Choroid plexus epithelial cell (primary cell): ENCODE measurements at regions not wholly inside any gene's neighbourhood (a gene's known extent, or its start where the extent isn't known, plus 50 kb on each side); places are given as distances from the start of the nearest gene placed in this dataset.
A peak's percentile ranks its signal among the peaks of the same experiment; 100 is the strongest.

Experiments used
- DNase-seq: peaks from one replicate; pipeline ENCODE4 v3.0.0-alpha.2; 2010; ENCODE audit warnings: low read depth
- H3K4me3 ChIP-seq: 2 replicates; pipeline ENCODE4 v1.5.1; 2011; ENCODE audit warnings: low read depth, mild to moderate bottlenecking, control low read depth, low read length, moderate library complexity
- CTCF ChIP-seq: conservative IDR thresholded peaks from 2 replicates; pipeline ENCODE4 v1.5.1; 2011; ENCODE audit warnings: low read depth, mild to moderate bottlenecking, control low read depth, inconsistent platforms, low read length, moderate library complexity

DNA sequence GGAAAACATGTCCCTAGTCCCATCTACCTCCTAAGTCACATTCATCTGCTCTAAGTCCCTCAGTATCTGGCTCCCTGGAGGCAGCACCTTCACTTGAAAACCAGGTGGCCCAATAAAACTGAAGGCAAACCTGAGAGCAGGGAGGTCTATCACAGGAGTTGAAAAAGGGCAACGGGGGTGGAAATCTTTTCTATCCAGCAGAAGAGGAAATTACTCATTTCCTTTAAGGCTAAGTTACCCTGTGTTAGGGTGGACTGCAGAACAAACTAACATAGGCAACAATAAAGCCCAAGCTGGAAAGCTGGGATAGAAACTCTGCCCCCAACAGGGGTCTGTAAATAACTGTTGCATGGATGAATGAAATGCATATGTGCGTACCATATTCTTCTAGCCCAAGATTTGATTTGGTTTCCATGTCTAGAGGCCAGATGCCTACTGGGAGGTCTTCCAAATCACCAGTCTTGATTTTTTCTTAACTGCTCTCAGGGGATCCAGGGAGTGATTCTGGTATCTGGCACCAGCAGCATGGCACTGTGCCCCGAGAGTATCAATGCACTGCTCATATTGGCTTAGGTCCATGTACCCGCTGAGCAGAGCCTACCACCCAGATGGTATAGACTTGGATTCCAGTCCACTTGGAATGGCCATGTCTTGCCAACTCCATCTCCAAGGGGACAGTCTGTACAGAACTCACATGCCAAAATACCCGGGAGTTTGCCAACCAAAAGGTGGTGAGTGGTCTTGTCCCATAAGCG is 350.0 kb upstream of the NCAM1 start:
- no peak for TF ChIP-seq CTCF
- H3K4me3 ChIP-seq: no peak overlapping the region
- DNase-seq: peak; percentile 11

GRCh38 chr11:112611771-112612170 is 349.4 kb upstream of the NCAM1 start:
- TF ChIP-seq CTCF: no peak
- H3K4me3 ChIP-seq: no peak overlapping the region

DNA sequence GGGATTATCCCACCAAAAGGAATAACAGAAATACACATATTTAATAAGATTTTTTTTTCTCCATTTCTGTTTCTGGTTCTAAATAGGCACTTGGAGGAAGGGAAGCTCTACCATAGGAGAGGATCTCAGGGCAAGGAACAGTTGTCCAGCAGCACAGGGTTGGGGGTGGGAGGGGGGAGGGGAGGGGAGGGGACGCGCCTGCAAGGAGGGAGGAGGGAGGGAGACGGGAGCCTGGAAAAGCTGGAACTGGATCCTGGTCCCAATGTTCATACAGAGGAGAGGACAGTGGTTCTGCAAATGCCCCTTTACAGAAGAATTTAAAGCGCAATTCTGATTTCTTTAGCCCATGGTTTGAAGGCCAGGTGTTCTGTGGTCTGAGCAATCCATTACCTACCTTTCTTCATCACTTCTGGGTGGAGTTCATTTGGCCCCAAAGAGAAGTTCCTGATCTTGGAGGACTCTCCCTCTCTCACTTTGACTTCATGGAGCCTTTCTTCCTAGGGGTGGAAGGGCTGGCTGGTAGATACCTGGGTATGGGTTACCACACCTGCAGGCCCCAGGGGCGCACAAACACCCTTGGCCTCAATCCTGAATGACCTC is 348.9 kb upstream of the NCAM1 start:
- DNase-seq: no peak
- H3K4me3 ChIP-seq: no peak overlapping the region
- TF ChIP-seq CTCF: no peak

More at GRCh38 chr11:112611771-112612170, 349.4 kb upstream of the NCAM1 start:
- DNase-seq: no peak

DNA sequence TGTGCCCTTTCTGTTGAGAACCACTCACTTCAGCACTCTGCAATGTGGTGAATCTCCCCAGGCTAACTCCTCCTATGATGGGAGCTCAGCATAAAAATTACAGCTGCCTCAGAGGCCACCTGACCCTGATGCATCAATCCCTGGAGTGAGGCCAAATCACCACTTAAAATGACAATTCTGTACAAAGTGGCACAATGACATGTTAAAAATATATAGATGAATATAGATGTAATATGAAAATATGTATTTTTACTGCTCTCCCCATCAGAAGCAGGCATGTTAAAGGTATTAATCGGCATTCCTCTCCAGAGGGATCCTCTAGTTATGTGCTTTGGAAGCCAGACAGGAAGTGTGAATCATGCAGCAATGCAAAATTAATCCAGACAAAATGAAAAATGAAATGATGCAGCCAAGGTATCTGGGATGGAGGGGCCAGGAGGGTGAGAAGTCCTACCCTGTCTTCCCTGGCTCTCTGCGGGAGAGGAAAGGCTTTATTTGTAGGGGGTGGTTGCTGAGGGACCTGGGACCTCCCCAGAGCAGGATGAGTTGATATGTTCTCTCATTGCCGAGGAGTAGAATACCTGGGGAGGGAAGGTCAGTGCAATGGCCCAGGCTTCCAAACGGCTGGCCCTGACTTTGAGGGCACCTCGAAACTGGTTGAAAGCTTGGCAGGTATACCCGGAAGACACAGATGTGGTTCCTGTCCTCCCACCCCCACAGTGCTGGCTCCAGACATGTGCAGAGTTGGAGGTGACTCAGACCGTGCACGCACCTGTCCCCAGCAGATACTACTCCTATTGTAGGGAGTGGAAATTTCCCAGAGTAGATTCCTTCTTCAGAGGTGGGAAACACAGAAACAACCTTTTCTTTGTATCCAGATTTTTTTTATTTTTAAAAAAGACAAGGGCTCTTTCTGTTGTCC is 347.9 kb upstream of the NCAM1 start:
- no peak overlapping the region for H3K4me3 ChIP-seq
- no peak for TF ChIP-seq CTCF
- DNase-seq: peak; percentile 73

GRCh38 chr11:112614605-112615004 is 346.6 kb upstream of the NCAM1 start:
- no peak overlapping the region for H3K4me3 ChIP-seq
- TF ChIP-seq CTCF: no peak
- DNase-seq: no peak

DNA sequence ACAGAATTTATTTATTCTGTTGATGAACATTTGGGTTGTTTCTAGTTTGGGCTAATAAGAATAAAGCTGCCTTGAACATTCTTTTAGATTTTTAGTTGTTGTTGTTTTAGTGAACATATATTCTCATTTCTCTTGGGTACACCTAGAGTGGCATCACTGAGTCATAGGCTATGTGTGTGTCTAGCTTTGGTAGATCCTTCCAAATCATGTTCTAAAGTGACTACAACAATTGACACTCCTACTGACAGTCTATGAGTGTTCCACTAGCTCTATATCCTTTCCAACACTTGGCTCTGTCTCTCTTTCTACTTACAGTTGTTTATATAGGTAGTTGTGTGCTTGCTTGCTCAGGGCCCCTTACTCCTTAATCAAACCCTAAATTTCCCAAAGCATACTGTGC is 346.0 kb upstream of the NCAM1 start:
- DNase-seq: no peak
- no peak overlapping the region for H3K4me3 ChIP-seq
- no peak for TF ChIP-seq CTCF
